Femur (tissue), 1 donor: ENCODE measurements at regions not wholly inside any gene's neighbourhood (a gene's known extent, or its start where the extent isn't known, plus 50 kb on each side); places are given as distances from the start of the nearest gene placed in this dataset.
"Not testable (repeated sequence)": the region's sequence is repeated elsewhere in the genome, so short reads cannot be mapped to it uniquely, and the experiment has no call there.

ENCODE experiments used
- DNase-seq: peaks from one replicate; pipeline ENCODE4 v3.0.0-alpha.2; 2017

DNA sequence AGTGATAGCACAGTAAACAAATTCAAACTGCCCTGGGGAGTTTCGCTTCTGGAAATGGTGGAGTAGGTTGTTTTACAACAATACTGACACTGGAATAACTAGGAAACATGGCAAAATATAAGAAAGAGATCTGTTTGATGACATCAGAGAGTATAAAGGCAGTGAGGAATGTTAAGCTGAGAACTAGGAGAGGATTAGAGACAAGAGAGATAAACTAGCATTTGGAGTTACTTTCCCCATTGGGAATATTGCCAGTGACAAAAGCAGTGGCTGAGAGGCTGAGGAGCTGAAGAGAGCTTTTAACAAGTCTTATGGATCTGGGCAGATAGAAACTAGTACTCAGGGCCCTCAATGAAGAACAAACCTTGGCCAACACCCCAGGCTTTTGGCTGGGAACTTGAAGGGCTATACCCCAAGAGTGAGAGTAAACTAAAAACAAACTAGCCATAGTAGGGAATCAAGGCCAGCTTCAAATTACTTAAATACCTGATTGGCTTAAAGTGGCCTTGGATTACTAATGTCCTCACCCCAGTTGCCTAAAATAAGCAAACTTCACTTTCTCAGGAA lies 280.4 kb downstream of the KLF13 start:
- no peak for DNase-seq

DNA sequence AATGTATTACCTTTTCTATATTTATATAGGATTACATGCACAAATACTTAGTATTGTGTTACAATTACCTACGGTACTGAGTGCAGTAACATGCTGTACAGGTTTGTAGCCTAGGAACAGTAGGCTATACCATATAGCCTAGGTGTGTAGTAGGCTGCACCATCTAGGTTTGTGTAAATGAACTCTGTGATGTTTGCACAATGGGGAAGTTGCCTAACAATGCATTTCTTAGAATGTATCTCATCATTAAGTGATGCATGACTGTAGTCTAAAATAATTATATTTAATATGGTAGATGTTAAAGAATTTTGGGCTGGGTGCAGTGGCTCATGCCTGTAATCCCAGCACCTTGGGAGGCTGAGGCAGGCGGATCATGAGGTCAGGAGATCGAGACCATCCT lies 281.0 kb downstream of the KLF13 start:
- no peak for DNase-seq

DNA sequence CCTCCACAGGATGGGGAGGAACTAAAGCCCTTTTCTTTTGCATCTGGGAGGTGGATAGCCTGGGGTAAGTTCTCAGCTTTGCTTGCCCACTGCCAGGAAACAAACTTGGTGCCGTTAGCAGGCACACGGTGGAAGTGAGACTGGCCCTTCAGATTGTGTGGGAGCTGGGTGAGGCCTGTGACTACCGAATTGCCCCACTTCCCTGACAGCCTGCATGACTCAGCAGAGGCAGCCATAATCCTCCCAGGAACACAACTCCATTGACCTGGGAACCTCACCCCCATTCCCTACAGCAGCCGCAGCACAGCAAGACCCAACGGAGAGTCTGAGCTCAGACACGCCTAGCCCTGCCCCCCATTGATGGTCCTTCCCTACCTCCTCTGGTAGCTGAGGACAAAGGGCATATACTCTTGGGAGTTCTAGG lies 282.6 kb downstream of the KLF13 start:
- no peak for DNase-seq

DNA sequence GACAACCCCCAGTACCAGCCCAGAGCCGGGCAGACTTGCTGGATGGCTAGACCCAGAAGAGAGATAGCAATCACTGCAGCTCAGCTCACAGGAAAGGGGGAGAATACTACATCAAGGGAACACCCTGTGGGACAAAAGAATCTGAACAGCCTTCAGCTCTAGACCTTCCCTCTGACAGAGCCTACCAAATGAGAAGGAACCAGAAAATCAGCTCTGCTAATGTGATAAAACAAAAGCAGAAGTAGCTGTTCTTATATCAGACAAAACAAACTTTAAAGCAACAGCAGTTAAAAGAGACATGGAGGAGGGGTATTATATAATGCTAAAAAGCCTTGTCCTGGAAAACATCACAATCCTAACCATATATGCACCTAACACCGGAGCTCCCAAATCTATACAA lies 283.3 kb downstream of the KLF13 start:
- DNase-seq = no peak

DNA sequence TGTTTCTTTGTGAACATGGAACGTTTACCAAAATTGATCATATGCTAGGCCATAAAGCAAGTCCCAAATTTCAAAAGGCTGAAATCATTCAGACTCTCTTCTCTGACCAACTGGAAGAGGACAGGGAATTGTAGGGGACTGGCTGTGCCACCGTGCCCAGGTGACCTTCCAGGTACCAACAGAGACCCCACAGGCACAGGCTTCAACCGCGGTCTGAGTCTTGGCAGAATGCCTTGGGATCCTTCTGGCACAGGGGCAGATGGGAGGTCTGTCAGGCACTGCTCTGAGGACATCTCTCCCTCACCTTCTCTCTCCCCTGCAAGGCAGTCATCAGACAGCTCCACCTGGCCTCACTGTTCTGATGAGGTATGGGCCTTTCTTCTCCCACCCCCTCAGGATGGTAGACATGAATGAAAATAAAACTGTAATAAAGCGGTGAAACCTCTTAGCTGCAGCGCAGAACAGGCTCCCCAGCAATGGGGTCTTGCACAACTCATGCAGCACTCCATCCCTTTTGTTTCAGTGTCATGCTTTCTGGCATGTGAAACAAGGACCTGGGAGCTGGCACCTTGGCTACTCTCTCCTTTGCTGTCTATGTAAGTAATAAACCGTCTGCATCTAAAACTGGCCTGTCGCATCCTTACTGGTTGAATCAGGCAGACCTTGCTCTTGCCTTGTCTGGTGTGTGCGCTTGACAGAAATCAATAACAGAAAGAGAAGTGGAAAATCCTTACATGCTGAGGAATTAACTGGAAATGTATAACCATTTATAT lies 289.2 kb downstream of the KLF13 start:
- DNase-seq = no peak

DNA sequence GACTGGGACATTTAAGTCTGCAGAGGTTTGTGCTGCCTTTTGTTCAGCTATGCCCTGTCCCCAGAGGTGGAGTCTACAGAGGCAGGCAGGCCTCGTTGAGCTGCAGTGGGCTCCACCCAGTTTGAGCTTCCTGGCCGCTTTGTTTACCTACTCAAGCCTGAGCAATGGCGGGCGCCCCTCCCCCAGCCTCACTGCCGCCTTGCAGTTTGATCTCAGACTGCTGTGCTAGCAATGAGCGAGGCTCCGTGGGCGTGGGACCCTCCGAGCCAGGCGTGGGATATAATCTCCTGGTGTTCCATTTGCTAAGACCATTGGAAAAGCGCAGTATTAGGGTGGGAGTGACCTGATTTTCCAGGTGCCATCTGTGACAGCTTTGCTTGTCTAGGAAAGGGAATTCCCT lies 296.7 kb downstream of the KLF13 start:
- not testable (repeated sequence) for DNase-seq

DNA sequence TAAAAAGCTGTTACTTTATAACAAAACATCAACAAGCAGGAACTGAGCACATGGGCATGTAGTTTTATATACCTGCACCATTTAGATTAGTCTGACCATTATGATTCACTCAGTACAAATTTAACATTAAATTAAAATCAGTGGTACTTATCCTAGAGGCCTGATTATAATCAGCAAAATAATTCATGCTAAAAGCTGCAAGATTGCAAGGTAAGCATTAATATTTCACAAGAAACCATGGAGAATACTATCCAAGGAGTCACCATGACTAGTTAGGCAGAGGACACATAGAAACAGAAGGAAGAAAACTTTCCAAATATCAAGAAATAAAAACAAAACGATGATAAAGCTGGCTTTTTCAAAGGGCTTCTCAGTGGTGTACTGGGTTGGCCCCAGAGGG lies 297.5 kb downstream of the KLF13 start:
- not testable (repeated sequence) for DNase-seq

DNA sequence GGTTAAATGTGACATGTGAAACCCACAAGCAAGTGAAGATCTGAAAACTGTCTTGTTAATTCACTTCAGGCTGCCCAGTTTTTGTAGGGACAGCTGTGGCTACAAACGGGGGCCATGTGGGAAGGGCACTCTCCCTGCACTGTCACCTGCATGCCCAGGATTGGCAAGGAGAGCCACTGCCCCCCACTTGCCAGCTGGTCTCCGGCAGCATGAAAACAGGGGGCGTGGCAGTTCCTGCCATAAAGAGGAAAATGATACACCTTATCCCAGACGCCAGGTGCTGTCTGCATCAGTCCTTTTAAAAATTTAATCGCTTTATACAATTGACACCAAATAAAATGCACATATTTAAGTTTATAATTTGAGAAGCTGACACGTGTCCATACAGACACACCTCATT lies 309.1 kb downstream of the KLF13 start:
- not testable (repeated sequence) for DNase-seq

DNA sequence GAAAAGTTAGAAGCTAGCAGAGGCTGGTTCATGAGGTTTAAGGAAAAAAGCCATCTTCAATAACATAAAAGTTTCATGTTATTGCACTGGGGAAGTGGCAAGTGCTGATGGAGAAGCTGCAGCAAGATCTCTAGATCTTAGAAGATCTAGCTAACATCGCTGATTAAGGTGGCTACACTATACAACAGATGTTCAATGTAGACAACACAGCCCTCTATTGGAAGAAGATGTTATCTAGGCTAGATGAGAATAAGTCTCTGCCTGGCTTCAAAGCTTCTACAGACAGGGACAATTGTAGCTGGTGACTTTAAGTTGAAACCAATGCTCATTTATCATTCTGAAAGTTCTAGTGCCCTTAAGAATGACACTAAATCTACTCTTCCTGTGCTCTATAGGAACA lies 310.3 kb downstream of the KLF13 start:
- not testable (repeated sequence) for DNase-seq

DNA sequence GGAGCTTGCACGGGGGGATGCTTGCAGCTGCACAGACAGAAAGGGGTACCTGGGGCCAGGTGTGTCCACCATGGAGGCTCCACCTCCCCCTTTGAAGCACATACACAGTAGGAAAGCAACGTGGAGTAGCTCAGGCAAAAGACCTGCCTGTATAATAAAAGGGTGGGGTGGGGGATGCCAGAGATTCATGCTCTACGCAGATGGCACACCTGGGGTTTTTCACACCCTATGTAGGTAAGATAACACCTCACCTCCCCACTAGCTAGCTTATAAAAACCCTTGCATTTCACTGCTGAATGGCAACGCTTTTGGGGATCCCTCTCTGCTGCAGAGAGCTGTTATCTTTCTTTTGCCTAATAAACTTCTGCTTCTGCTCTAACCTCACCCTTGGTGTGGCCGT lies 317.3 kb downstream of the KLF13 start:
- not testable (repeated sequence) for DNase-seq

DNA sequence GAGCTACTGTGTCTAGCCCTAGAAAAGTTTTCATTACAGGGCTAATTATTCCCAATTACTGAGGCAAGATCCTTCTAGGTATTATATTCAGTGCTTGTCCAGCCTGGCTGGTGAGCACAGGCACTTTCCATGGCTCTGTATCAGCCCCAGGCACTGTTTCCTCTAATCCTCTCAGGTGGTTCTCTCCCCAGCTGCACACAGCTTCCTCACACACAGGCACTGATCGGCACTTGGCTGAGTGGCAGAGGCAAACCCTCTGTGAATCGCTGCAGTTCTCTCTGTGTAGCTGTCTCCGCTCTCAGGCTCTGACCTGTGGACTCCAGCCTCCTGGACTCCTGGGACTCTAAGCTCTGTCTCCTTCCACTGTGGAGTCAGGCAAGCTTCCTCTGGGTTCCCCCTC lies 318.1 kb downstream of the KLF13 start:
- not testable (repeated sequence) for DNase-seq

DNA sequence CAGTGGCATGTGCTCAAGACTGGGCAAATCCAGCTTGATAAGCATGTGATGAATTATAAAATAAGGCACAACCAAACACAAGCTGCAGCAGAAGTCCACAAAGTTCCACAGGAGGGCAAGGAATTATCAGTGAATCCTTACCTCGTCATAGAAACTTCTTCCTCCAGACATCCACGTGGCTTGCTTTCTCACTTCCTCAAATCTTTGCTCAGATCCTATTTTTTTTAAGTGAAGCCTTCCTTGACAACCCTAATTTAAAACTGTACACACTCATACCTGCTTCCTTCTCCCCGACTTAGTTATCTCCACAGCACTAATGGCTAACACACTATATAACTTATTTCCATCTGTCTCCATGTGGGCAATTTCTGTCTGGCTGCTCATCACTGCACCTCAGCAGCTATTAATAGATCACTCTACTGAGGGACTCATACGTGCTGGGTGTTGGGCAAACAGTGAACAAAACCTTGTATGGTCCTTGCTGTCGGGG lies 320.7 kb downstream of the KLF13 start:
- DNase-seq = not testable (repeated sequence)

DNA sequence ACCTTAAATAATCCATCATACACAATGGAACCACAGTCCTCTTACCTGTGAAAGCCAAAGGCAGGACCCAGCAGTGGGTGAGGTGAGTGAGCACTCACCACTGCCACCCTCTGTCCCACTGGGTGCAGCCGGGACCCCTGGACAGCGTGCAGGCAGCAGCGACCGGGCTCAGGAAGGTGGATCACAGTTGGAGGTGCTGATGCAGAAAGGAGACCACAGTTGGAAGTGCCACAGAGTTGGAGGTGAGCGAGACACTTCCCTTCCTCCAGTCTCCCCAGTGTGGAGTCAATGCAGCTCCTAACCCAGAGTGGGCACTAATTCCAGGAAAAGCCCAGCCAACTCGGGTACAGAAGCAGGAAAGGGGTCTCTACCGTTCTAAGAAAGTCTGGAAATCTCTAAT lies 323.0 kb downstream of the KLF13 start:
- not testable (repeated sequence) for DNase-seq

DNA sequence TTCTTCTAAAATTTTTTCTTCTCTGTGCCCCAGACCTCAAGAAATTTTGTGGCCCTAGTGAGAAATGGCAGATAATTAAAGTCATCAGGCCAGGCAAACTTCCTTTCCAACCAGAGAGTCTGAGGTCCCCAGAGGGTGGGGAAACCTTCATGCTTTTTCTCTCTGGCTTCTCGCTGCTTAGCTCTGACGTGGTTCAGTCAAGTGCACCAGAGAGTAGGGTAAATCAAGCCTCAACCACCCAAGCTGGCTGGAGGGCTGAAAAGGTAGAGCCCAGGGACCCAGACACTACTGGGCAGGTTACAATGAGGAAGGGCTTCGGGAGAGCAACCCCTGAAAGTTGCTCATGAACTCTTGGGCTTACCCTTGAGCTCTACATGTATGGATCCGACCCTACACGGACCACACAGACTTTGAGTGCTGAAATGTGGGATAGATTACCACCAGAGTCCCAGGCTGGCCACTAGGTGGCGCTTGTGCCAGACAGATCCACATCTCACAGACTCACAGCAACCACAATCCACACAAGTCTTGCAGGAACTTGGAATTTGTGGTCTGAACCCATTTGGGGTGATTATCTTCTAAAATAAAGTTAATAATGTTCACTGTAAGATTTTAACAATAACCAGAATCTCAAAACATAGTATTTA lies 323.5 kb downstream of the KLF13 start:
- DNase-seq = not testable (repeated sequence)

DNA sequence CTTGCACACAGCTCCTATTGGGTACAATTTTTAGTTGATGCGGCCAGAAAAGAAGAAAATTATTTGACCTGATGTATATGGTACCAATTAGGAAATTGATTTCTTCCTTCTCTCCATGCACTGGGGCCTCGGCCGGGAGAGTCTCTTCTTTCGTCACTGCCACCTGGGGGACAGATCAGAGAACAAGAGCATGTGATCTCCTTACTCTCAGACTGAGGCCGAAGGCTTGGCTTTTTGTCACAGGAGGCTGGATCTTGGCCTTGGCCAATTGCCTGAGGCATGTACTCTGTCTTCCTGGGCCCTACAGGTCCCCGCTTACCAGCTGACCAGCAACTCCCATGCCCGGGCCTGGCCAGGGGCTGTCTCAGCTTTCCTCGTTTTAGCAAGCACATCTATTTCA lies 330.3 kb downstream of the KLF13 start:
- DNase-seq = not testable (repeated sequence)

DNA sequence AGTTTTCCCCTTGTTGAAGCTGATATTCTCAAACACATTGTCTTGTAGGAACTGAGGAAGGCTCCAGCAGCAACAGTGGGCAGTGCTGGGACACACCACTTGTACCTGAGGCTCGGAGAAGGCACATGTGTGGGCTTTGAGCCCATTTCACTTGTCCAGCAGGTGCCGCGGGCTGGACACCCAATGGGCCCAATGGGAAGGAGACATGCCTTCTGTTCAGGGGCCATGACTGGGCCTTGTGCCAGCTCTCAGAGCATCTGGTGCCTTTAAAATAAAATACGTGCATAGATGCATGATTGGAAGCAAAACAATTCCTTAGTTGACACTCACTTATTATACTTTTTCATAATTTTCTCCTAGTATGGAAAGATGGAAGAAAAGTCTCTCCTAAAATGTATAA lies 334.2 kb downstream of the KLF13 start:
- DNase-seq = no peak

DNA sequence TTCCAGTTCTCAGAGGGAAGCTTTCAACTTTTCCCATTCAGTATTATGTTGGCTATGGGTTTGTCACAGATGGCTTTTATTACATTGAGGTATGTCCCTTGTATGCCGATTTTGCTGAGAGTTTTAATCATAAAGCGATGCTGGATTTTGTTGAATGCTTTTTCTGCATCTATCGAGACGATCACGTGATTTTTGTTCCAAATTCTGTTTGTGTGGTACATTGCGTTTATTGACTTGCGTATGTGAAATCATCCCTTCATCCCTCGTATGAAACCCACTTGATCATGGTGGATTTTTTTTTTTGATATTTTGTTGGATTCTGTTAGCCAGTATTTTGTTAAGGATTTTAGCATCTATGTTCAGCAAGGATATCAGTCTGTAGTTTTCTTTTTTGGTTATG lies 339.1 kb downstream of the KLF13 start:
- not testable (repeated sequence) for DNase-seq

DNA sequence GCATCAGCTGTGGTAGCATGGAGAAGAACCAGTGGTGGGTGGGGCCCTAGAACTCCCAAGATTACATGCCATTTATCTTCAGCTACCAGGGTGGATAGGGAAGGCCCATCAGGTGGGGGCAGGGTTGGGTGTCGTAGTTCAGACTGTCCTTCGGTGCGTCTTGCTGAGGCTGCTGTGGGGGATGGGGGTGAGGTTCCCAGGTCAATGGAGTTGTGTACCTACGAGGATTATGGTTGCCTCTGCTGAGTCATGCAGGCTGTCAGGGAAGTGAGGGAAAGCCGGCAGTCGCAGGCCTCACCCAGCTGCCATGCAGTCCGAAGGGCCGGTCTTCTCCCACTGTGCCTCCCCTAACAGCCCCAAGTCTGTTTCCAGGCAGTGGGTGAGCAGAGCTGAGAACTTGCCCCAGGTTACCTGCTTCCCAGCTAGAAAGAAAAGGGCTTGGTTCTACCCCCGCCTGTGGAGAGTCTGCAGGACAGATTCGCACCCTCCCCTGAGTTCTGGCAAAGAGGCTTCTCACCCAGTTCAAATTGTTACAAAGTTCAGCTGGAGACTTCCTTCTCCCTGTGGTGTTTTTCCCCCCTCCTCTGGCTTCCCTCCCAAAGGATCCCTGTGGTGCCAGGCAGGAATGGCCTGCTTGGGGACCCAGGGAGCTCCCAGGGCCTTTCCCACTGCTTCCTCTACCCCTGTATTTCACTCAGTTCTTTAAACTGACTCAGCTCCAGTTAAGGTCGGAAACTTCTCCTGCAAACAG lies 342.7 kb downstream of the KLF13 start:
- DNase-seq = not testable (repeated sequence)

DNA sequence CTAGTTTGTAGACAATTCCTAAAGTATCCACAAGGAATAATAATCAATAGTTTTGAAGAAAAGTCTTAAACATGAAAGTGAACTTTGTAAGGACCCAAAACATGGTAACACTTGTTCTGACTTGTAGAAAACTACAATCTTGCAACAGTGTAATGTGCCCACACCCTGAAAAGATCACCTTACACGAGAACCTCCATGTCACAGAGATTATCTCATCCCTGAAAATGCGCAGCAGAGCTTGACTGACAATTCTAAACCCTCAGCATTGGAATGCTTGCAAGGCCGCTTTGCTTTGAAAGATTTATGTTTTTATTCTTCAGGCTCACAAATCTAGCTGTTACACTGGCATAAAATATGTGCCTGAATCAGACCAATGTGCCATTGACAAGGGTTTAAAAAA lies 346.6 kb downstream of the KLF13 start:
- not testable (repeated sequence) for DNase-seq

DNA sequence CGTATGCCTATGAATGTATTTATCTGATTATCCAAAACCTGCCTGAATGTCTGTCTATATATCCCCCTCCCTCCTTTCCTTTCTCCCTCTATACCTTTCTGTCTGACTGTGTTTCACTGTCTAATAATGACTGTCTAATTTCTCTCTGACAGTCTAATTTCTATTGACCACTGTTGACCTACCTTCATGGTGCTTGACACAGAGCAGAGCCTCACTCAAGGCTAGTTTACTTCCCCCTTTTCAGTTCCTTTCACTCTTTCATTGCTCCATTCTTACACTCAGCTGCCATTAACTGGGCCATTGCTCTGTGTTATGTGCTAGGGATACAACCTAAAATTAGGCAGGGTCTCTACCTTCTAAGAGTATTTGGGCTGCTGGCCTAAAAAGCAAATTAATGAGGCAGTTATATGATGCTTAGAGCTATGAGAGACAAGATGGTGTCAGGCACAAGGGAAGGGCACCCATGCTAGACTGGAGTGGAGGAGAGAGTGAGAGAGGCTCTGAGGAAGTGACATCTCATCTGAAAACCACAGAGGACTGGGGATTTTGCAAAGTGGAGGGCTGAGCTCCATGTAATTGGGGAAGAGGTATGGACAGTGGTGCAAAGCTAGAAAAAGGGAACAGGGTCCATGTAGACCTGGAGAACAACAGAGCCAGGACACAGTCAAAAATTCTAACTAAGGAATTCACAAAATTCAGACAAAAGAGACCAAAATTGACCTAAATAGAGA lies 348.6 kb upstream of the CHRNA7 start:
- not testable (repeated sequence) for DNase-seq

DNA sequence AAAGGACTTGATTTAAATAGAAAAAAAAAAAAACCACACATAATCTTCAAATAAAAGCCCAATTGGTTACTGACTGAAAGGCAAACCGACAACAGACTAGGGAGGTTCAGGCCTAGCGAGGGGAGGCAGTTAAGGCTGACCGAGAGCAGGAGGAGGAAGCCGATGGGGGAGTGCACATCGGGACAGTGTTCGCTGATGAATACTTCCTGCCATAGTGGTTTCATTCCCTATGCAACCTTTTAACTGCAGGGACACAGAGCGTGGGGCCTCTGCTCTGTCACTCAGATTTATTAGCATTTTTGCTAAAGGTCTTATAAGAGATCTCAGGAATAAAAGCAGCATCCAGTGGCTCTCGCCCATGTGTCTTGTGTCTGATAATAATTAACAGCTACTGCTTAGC lies 343.2 kb upstream of the CHRNA7 start:
- not testable (repeated sequence) for DNase-seq

DNA sequence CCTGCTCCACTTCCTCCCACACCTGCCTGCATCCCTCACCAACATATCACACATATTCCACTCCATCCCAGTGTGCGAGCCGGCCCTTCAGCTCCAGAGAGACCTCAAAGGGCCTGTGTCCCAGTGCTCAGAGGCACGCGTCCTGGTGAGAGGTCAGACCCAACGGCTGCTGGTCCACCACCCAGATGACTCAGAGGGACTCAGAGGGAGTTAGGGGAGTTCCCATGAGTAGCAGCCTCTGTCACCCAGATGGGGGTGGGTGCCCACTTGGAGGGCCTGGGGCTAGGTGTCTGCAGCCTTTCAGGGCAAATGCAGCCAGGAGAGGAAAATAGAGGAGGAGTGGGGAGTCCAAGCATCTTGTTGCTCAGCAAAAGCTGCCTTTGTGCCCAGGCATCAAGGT lies 333.8 kb upstream of the CHRNA7 start:
- not testable (repeated sequence) for DNase-seq
